ENCODE measurements at regions not wholly inside any gene's neighbourhood (a gene's known extent, or its start where the extent isn't known, plus 50 kb on each side); places are given as distances from the start of the nearest gene placed in this dataset.

- TF ChIP-seq CTCF (IDR thresholded peaks at IDR 0.05; ENCODE audit: poor library complexity) (no peak), EZH2 (IDR thresholded peaks at IDR 0.05; ENCODE audit: borderline replicate concordance) (no peak), EZH2phosphoT487 (IDR thresholded peaks at IDR 0.05; ENCODE audit: low read depth, severe bottlenecking, unreplicated experiment) (no peak)
- H3K4me3 ChIP-seq = no peak overlapping the region
- H3K27me3 ChIP-seq = no peaks in the 10 kb centered on the region
- H3K4me2 ChIP-seq = no peak overlapping the region
- H3K4me1 ChIP-seq (ENCODE audit: insufficient read depth) = no peaks in the 10 kb centered on the region
- no peak overlapping the region for H2AFZ ChIP-seq
- no peak overlapping the region for H3K27ac ChIP-seq
- no peaks in the 10 kb centered on the region for H3K79me2 ChIP-seq
- H3K9me2 ChIP-seq (replicated peaks; ENCODE audit: insufficient read depth) = no peaks in the 10 kb centered on the region
- no peaks in the 10 kb centered on the region for H3K9me3 ChIP-seq (ENCODE audit: low read depth)
- H3K36me3 ChIP-seq (replicated peaks; ENCODE audit: insufficient read depth, low read depth) = no peaks in the 10 kb centered on the region
- H4K20me1 ChIP-seq (ENCODE audit: insufficient read depth, poor library complexity, severe bottlenecking) = no peaks in the 10 kb centered on the region
- no peak for DNase-seq (ENCODE audit: low spot score)
- 67% methylated on average over 6 of the region's 6 CpGs for WGBS (ENCODE audit: low lambda C conversion rate, missing lambda C conversion rate)
Measured at GRCh38 chr10:2874963-2875362, 192.4 kb upstream of the PFKP start.

DNA sequence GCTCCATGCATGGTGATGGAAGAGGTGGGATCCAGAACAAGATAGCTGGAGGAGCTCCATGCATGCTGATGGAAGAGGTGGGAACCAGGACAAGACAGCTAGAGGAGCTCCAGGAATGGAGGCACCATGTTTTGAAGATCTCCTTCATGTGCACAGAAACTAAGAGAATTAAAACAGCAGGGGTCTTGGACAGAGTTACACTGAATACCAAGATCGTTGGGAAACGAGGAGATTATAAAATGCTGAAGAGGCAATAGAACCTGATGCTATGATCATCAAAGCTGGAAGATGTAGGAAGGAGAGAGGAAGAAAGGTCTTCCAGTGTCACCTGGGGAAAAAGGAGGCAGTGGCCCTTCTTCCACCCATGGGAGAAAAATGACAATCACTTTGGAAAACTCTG lies 193.6 kb upstream of the PFKP start:
- Histone ChIP-seq H3K36me3 (replicated peaks; ENCODE audit: insufficient read depth, low read depth) (no peaks in the 10 kb centered on the region), H3K4me3 (no peak overlapping the region), H3K9me3 (ENCODE audit: low read depth) (no peaks in the 10 kb centered on the region), H3K4me2 (no peak overlapping the region), H4K20me1 (ENCODE audit: insufficient read depth, poor library complexity, severe bottlenecking) (no peaks in the 10 kb centered on the region), H3K4me1 (ENCODE audit: insufficient read depth) (no peaks in the 10 kb centered on the region), H2AFZ (no peak overlapping the region), H3K27me3 (no peaks in the 10 kb centered on the region), H3K79me2 (no peaks in the 10 kb centered on the region), H3K9me2 (replicated peaks; ENCODE audit: insufficient read depth) (no peaks in the 10 kb centered on the region), H3K27ac (no peak overlapping the region)
- 72% methylated on average over 2 of the region's 2 CpGs for WGBS (ENCODE audit: low lambda C conversion rate, missing lambda C conversion rate)
- no peak for DNase-seq (ENCODE audit: low spot score)
- TF ChIP-seq EZH2phosphoT487 (IDR thresholded peaks at IDR 0.05; ENCODE audit: low read depth, severe bottlenecking, unreplicated experiment) = no peak
- no peak for TF ChIP-seq EZH2 (IDR thresholded peaks at IDR 0.05; ENCODE audit: borderline replicate concordance)
- no peak for TF ChIP-seq CTCF (IDR thresholded peaks at IDR 0.05; ENCODE audit: poor library complexity)

DNA sequence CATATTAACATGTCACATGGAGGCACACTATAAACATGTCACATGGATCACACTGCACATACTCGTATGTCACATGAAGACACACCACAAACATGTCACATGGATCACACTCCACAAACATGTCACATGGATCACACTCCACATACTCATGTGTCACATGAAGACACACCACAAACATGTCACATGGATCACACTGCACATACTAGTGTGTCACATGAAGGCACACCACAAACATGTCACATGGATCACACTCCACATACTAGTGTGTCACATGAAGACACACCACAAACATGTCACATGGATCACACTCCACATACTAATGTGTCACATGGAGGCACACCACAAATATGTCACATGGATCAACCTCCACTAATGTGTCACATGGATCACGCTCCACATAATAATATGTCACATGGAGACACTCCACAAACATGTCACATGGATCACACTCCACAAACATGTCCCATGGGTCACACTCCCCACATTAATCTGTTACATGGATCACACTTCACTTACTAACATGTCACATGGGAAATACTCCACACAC lies 195.6 kb upstream of the PFKP start:
- H3K4me2 ChIP-seq = no peak overlapping the region
- H3K4me1 ChIP-seq (ENCODE audit: insufficient read depth) = no peaks in the 10 kb centered on the region
- H3K79me2 ChIP-seq = no peaks in the 10 kb centered on the region
- TF ChIP-seq CTCF (IDR thresholded peaks at IDR 0.05; ENCODE audit: poor library complexity) (no peak), EZH2 (IDR thresholded peaks at IDR 0.05; ENCODE audit: borderline replicate concordance) (no peak), EZH2phosphoT487 (IDR thresholded peaks at IDR 0.05; ENCODE audit: low read depth, severe bottlenecking, unreplicated experiment) (no peak)
- no peaks in the 10 kb centered on the region for H3K9me3 ChIP-seq (ENCODE audit: low read depth)
- DNase-seq (ENCODE audit: low spot score) = no peak
- WGBS (ENCODE audit: low lambda C conversion rate, missing lambda C conversion rate) = 65% methylated on average over 2 of the region's 2 CpGs
- H3K9me2 ChIP-seq (replicated peaks; ENCODE audit: insufficient read depth) = no peaks in the 10 kb centered on the region
- H3K36me3 ChIP-seq (replicated peaks; ENCODE audit: insufficient read depth, low read depth) = no peaks in the 10 kb centered on the region
- no peak overlapping the region for H2AFZ ChIP-seq
- no peak overlapping the region for H3K27ac ChIP-seq
- no peak overlapping the region for H3K4me3 ChIP-seq
- H3K27me3 ChIP-seq = no peaks in the 10 kb centered on the region
- no peaks in the 10 kb centered on the region for H4K20me1 ChIP-seq (ENCODE audit: insufficient read depth, poor library complexity, severe bottlenecking)

GRCh38 chr10:2870654-2871053 lies 196.7 kb upstream of the PFKP start:
- H2AFZ ChIP-seq = no peak overlapping the region
- TF ChIP-seq EZH2phosphoT487 (IDR thresholded peaks at IDR 0.05; ENCODE audit: low read depth, severe bottlenecking, unreplicated experiment) = no peak
- no peak for TF ChIP-seq EZH2 (IDR thresholded peaks at IDR 0.05; ENCODE audit: borderline replicate concordance)
- no peak for TF ChIP-seq CTCF (IDR thresholded peaks at IDR 0.05; ENCODE audit: poor library complexity)
- H3K9me3 ChIP-seq (ENCODE audit: low read depth) = no peaks in the 10 kb centered on the region
- no peak overlapping the region for H3K4me3 ChIP-seq
- no peaks in the 10 kb centered on the region for H3K79me2 ChIP-seq
- H3K36me3 ChIP-seq (replicated peaks; ENCODE audit: insufficient read depth, low read depth) = no peaks in the 10 kb centered on the region
- no peak for DNase-seq (ENCODE audit: low spot score)
- no peaks in the 10 kb centered on the region for H3K27me3 ChIP-seq
- H3K4me1 ChIP-seq (ENCODE audit: insufficient read depth) = no peaks in the 10 kb centered on the region
- no peak overlapping the region for H3K4me2 ChIP-seq
- H3K27ac ChIP-seq = no peak overlapping the region
- H3K9me2 ChIP-seq (replicated peaks; ENCODE audit: insufficient read depth) = no peaks in the 10 kb centered on the region
- H4K20me1 ChIP-seq (ENCODE audit: insufficient read depth, poor library complexity, severe bottlenecking) = no peaks in the 10 kb centered on the region
- WGBS (ENCODE audit: low lambda C conversion rate, missing lambda C conversion rate) = 80% methylated on average over 4 of the region's 4 CpGs
